ENCODE measurements at regions not wholly inside any gene's neighbourhood (a gene's known extent, or its start where the extent isn't known, plus 50 kb on each side); places are given as distances from the start of the nearest gene placed in this dataset.
"Not testable (repeated sequence)": the region's sequence is repeated elsewhere in the genome, so short reads cannot be mapped to it uniquely, and the experiment has no call there.

DNA sequence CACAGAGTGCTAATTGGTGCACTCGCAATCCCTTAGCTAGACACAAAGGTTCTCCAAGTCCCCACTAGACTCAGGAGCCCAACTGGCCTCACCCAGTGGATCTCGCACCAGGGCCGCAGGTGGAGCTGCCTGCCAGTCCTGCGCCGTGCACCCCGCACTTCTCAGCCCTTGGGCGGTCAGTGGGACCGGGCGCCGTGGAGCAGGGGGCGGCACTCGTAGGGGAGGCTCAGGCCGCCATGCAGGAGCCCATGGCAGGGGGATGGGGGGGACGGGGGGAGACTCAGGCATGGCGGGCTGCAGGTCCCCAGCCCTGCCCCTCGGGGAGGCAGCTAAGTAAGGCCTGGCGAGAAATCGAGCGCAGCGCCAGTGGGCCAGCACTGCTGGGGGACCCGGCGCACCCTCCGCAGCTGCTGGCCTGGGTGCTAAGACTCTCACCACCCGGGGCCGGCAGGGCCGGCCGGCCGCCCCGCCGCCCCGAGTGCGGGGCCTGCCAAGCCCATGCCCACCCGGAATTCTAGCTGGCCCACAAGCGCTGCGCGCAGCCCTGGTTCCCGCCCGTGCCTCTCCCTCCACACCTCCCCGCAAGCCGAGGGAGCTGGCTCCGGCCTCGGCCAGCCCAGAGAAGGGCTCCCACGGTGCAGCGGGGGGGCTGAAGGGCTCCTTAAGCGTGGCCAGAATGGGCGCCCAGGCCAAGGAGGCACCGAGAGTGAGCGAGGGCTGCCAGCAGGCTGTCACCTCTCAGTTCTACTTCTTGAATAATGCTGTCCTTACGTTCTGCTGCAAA is 258.2 kb downstream of the GALC start:
- intact Hi-C loops (cut with DNase I), result not testable (repeated sequence)

DNA sequence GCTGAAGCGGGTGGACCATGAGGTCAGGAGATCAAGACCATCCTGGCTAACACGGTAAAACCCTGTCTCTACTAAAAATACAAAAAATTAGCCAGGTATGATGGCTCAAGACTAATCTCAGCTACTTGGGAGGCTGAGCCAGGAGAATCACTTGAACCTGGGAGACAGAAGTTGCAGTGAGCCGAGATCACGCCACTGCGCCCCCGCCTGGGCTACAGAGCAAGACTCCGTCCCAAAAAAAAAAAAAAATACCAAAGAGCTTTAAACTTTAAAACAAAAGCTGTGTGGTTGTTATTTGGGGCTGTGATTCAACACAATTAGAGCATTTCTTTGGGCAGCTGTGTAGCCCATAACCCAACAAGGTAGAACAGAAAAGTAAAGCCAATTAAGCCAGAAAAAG is 259.9 kb downstream of the GALC start:
- DNase-seq; intact Hi-C loops (cut with DNase I): not testable (repeated sequence)

More for the DNA sequence above, 258.2 kb downstream of the GALC start:
- DNase-seq, result peak in 1 of 10 donors; percentile 83

DNA sequence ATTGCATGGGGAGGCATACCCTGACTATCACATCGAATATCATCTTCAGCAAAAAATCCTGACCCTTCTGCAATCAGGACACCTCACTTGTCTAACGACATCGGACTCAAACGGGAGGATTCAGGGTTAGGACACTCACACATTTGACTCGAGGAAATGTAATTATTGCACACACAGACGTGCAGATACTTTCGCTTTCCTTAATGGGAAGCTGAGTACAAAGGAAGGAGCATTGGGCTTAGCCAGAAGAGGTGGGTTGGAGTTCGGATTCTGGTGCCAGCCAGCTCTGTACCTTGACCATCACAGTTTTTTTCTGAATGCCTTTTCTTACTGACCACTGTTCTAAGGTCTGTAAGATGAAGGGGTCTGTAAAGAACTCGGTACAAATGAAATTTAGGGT is 260.4 kb downstream of the GALC start:
- no peak for DNase-seq
- intact Hi-C loops (cut with DNase I), result no loop called here

DNA sequence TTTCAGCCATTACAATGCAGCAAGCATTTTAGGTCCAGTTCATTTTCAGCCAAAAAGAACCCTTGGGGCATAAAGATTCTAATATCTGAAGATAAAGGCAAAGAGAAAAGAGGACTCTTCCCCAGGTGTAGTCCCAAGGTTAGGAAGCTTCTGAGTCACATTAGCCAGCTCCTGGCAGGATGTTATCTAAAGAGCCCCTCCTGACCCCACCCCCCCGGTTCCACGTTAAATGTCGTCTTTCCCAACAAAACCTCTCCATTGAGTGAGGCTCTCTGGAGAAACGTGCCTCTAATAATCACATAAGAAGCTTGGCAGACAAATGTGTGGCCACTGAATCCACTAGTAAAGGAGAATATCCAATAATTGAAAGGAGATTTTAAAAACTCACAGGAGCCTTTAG is 267.7 kb downstream of the GALC start:
- intact Hi-C loops (cut with DNase I), result no loop called here
- DNase-seq, result no peak

DNA sequence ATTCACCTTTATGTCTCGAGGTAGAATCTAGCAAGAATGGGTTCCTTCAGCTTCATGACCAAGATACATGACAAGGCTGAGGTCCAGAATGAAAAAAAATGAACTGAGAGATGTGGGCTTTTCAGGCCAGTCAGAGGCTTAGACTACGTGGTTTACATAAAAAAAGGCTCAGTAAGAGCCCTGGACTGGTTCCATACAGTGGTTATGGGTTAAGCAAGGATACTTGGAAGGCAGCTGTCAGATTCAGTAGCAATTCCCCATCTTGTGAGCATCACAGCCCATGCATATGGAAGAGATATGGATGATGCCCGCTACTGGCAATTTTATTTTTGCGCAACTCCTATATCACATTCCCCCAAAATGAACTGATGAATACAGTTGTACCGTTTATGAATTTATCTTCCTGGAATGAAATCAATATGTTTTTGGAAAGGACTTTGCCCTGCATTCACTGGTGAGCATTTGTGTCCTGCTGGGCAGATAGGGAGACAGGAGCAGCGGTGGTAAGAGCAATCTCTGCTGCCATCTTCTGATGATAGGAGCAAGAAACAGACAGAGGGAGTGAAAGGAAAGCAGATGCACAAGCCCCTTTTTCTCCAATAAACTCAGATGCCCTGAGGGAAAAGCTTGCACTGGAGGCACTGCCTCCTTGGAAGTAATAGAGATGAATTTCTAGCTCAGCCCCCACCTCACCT is 280.4 kb downstream of the GALC start:
- intact Hi-C loops (cut with DNase I), result no loop called here
- peak in 4 of 10 donors; percentile 9 to 83 (median 18) for DNase-seq

DNA sequence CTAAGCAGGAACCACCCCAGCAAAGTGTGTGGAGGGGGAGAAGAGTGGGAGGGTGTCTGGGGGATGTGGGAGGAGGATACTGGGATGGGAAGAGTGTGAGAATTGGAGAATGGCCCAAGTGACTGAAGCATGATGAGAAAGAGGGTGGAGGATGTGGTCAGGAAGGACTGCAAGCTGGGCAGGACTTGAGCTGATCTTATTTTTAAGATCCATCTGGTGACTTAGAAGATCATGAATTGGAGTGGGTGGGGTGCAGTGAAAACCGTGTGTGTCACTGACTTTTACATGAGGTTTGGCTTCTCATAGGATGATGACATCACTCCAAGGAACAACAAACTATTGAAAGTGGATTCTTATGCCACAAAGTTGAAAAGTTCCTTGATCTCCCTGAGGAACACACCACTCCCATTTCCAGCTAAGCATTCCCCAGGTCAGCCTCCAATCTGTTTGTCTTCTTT is 287.5 kb downstream of the GALC start:
- intact Hi-C loops (cut with DNase I), result no loop called here
- DNase-seq, result peak in 5 of 10 donors; percentile 10 to 78 (median 15)

DNA sequence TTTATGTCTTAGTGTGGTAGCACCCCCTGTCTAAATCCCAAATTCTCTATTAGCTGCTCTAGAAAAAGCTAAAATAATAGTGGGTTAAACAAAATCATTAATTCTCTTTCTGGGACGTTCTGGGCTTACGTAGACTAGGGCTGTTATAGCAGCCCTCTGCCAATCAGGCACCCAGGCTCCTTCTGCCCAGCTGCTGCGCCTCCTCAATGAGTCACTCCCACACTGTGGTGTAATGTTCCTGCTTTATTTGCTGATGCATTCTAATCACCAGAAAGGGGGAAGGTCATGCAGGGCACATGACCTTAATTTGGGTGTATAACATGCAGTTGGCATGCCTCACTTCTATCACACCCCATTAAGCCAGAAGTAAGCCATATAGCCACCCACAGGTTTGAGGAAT is 294.5 kb downstream of the GALC start:
- DNase-seq, result no peak
- intact Hi-C loops (cut with DNase I), result no loop called here

DNA sequence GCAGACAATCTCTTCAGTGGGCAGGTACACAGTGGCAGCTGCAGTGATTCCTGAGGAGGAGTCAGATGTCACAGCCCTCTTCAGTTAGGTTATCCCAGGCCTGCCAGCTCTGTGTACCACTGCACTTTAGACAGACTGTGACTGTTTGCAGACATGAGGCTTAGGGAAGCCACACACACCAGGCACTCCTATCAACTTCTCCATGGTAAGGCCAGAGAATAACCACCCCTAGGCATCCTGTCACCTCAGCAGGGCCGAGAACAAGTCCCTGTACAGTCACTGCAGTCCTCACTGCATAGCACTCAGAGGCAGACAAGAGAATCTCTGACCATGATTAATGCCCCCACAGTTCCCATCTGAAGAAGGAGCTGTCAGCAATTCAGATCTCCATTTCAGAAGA is 296.5 kb downstream of the GALC start:
- intact Hi-C loops (cut with DNase I), result no loop called here

DNA sequence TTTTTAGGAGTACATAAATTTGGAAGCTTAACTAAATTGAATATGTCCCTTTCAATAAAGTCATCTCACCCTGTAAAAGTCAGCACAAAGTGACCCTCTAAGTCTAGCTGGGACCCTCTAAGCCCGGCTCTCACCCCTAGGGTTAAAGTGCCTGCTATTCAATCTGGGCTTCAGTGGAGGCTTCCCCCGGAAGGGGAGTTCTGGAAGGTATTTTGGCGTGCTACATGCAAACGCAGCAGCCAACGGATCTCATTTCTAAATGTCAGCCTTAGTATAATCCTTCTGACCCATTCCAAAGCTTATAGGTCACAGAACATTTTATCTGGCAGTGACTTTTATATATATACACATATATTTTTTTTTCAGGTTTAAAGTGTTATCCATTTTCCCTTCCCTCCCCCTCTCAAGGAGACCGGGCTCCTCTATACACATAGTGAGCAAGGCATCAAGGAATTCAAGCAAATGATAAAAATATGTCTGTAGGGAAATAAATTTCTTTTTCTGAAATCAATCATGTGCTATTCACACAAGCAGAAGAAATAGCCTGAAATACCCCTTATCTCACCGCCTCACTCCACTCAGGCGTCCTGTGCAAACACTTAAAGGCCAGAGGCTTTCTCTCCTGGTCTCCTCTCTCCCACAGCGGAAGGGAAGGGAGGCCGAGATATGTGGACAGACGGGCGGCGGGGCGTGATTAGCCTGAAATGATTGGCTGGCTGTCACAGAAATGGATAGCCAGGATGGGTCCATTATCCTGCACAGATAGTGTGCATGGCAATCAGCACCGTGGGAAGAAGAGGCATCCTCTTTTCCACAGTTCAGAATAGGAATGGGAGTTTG is 301.7 kb downstream of the GALC start:
- intact Hi-C loops (cut with DNase I), result no loop called here
- DNase-seq, result no peak

More for the DNA sequence above, 296.5 kb downstream of the GALC start:
- no peak for DNase-seq

DNA sequence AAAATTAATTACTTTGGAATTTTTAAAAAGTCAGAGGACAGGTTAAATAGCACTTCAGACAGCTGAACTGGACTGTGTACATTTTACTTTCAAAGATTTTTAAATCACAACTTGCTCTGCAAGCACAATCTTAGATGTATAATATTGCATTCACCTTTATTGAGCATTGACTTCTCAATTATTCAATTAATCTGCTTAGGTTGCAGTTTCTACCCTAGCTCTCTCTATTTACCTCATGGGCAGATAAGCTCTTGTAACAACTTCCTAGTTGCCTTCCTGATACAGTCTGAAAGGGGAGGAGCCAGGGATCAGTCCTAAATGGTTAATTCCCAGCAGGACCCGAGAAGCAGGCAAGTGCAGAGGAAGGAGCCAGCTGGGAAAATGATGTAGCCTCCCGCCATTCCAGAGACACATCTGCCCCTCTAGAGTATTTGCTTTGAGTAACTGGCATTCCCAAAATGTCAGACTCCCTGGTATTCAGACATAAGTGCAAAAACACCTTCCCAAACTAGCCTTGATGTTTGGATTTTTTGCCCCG is 302.8 kb downstream of the GALC start:
- intact Hi-C loops (cut with DNase I), result no loop called here
- no peak for DNase-seq

DNA sequence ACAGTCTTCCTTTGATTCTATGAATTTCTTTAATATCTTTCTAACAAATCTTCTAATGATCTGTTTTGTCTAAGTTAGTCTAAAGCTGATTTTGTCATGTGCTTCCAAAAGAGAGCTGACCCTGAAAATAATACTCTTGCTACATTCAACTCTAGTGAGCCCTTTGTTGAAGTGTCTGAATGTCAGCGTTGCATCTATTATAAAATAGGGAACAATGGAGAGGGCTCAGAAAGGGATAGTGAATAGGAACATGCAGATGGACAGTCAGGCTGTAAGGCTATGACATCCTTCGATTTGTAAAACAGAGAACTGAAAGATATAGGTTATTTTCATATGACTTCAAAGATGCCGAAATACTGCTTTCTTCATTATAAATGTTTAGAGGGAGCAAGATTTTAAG is 304.5 kb downstream of the GALC start:
- intact Hi-C loops (cut with DNase I), result no loop called here
- no peak for DNase-seq

DNA sequence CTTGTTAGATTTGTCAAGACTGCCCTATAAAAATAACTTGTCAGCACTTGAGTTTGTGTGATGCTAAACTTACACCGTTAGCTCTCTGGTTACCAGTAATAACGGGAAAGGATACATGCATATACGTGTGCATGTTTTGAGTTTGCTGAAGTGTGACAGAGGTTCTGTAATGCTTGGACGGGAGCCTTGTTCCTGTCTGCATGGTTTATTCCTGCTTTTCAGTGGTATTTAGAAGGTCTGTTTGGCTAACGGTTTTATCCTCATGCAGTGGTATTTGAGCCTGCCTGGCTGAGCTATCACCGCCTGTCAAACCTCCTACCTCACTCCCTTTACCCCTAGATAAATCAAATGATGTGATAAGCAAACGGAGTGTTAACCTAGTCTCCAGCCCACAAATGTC is 305.6 kb downstream of the GALC start:
- DNase-seq, result no peak
- intact Hi-C loops (cut with DNase I), result no loop called here

DNA sequence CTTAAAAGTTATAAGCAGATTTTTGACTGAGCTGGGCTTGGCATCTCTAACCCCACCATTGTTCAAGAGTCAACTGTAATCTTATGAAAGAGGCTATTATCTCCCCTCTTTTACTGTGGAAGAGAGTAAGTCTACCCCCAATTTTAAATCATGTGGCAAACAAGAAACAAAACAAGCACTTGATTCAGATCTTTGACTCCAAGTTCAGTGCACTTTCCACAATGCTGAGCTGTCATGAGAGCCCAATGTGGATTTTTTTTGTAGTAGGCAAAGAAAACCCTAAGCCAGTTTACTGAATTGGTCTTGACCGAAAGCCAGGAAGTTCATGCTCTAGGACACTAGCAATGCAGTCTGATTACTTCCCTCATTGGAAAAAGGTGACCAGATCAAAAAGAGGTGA is 306.2 kb downstream of the GALC start:
- DNase-seq, result no peak
- intact Hi-C loops (cut with DNase I), result no loop called here

DNA sequence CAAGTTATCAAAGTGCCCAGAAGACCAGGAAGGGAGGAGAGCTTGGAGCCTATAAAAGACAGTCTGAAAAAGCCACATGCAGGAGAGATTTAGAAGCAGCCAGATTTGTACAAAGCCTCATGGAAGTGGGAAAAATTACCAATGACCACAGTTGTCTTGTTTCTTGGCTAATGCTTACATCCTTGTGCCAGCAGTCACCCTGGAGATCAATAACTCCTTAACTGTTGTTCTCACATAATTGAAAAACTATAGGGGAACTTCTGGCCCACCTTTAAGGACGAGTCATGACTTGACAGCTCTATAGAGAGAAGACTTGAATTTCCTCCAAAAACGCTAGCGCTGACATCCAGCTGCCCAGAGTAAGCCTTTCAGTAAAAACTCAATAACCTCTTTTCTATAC is 313.1 kb downstream of the GALC start:
- DNase-seq, result no peak
- intact Hi-C loops (cut with DNase I), result no loop called here

DNA sequence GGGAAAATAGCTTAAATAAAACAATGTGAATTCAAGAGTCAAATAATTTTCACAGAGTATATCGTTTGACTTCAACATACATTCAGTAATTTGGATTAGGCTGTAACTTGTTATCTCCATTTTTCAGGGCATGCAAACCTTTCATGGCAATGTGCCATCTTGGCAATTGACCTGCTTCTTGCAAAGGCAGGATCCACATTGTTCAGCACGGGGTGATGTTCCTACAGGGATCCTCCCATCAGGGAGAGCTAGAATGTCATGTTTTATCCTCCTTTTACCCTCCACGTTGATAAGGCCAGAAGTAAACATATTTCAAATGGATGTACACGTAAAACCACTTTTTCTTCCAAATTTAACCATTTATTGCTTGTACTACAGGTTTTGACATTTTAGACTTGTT is 314.4 kb downstream of the GALC start:
- no peak for DNase-seq
- intact Hi-C loops (cut with DNase I), result no loop called here

DNA sequence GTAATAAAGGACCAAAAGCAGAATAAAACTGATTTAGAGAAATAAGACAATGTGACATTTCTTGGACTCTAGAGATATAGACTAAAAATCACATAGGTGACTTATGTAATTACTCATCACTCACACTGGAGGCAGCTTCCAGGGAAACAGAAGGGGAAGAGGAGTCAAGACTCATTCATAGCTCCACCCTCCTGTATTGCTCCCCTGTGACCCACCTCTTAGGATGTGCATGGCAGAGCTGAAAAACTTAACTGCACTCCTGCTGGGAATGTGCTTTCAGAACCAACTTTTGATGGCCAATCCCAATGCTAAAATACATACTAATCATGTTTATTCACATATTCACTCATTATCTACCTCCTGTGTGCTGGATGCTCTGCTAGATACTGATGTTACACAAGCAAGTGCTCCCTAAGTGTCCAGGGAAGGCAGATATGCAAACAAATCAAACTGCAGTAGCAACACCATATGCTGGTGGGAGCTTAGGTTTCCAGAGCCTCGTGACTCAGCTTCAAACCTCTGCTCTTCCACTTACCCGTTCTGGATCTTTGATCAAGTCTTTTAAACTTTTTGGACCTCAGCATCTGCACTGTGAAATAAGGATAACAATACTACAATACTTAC is 316.1 kb downstream of the GALC start:
- no peak for DNase-seq
- intact Hi-C loops (cut with DNase I), result no loop called here

DNA sequence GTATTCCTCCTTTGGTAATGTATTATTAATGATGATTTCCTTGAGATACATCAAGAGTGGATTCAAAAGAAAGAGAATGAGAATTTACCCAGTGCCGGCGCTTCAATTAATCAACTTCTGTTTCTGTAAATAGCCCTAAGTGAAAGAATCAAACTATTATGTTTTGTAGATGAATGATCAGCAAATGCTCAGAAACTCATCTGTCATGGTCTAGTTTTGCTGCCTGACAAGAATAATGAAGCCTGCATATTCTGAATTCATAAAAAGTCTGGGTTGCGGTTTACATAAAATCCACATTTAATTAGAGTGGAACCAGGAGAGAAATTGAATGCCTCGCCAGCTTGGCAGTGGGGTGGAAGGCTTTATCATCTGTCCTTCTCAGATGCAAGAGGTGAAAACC is 325.3 kb downstream of the GALC start:
- intact Hi-C loops (cut with DNase I), result no loop called here
- no peak for DNase-seq

DNA sequence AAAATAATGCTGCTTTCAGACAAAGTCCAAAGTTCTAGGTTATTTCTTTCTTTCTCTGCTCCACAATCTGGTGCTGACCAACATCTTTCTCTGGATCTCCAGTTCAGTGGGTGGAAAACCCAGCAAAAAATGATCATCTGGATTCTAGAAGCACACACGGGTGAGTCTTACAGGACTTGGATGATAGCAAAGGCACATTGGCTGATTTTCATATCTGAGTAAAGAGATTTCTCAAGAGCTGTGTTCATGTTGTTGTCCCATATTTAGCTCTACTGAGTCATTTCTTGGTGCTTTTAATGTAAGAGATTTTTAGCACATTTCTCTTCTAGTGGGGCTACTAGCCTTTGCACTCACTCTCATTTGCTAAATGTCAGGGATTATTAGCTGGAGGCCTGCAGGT is 336.7 kb downstream of the GALC start:
- intact Hi-C loops (cut with DNase I), result no loop called here
- DNase-seq, result no peak

DNA sequence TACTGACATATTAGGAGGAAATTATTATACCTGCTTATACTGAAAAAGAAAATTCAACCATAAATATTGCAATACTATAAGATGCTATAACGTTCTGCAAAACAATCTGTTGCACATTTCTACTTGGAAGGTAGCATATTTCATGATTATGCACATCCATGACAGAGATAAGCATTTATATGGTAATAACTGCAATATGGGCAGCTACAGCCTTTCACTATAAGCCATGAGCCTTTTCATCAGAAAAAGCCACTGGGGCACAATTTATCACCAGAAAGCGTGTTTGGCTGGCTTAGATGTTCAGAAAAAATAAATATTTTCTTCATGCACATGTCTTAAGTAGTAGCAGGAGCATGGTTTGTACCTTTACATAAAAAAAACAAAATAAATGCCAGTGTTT is 340.7 kb downstream of the GALC start:
- no peak for DNase-seq

DNA sequence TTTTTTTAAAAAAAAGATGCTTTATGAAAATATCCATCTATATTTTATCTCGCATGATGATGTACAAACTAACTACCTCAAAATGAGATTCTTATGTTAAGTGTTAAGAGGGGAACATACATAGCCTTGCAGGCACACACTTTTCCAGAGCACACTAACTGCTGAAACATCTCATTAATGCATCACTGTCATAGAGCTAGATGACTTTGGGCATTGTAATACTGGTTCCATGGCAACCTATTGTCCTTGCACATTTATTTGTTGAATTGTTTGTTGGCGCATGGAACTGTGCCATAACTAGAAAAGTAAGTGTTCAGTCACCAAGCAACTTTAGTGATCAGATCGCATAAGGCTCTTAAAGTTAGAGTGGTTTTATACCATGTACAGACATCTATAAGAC is 348.3 kb downstream of the GALC start:
- DNase-seq, result no peak
- intact Hi-C loops (cut with DNase I), result no loop called here

More for the DNA sequence above, 340.7 kb downstream of the GALC start:
- intact Hi-C loops (cut with DNase I), result no loop called here

Data from posterior cingulate gyrus (tissue), 11 donors.